Loucy (cell line): ENCODE measurements at regions not wholly inside any gene's neighbourhood (a gene's known extent, or its start where the extent isn't known, plus 50 kb on each side); places are given as distances from the start of the nearest gene placed in this dataset.

Experiments
- H2AFZ ChIP-seq: fragments of 200-600 bp; sonication (generic); 2 replicates; pipeline ENCODE4 v1.6.0; 2016; ENCODE audit warnings: antibody characterized with exemption, mild to moderate bottlenecking, low read length, moderate library complexity
- H3F3A ChIP-seq: fragments of 200-600 bp; 2 replicates; pipeline ENCODE4 v1.6.0; 2016; ENCODE audit warnings: antibody characterized with exemption, low read depth, mild to moderate bottlenecking
- H3K27me3 ChIP-seq: fragments of 200-600 bp; sonication (generic); 2 replicates; pipeline ENCODE4 v1.6.1; 2014; ENCODE audit warnings: low read length, mild to moderate bottlenecking; ENCODE audit not compliant: insufficient read depth, poor library complexity, severe bottlenecking
- H3K36me3 ChIP-seq: fragments of 200-600 bp; sonication (generic); 2 replicates; pipeline ENCODE4 v1.6.1; 2016; ENCODE audit warnings: low read length; ENCODE audit not compliant: insufficient read depth
- H3K4me1 ChIP-seq: fragments of 200-600 bp; sonication (generic); 2 replicates; pipeline ENCODE4 v1.5.1; 2014; ENCODE audit warnings: low read length, mild to moderate bottlenecking; ENCODE audit not compliant: insufficient read depth, poor library complexity, severe bottlenecking
- H3K4me2 ChIP-seq: fragments of 200-600 bp; sonication (generic); 2 replicates; pipeline ENCODE4 v1.6.0; 2014; ENCODE audit warnings: antibody characterized with exemption, low read length, low read depth, mild to moderate bottlenecking; ENCODE audit not compliant: poor library complexity, severe bottlenecking
- H3K4me3 ChIP-seq: fragments of 200-600 bp; sonication (generic); 2 replicates; pipeline ENCODE4 v1.5.1; 2014; ENCODE audit warnings: low read length, mild to moderate bottlenecking, mixed read lengths; ENCODE audit not compliant: poor library complexity, severe bottlenecking
- H3K79me2 ChIP-seq: fragments of 200-600 bp; sonication (generic); 2 replicates; pipeline ENCODE4 v1.6.1; 2014; ENCODE audit warnings: low read length; ENCODE audit not compliant: insufficient read depth
- H3K9ac ChIP-seq: fragments of 200-600 bp; sonication (generic); 2 replicates; pipeline ENCODE4 v1.6.0; 2014; ENCODE audit warnings: mild to moderate bottlenecking, low read depth, low read length, moderate library complexity; ENCODE audit not compliant: poor library complexity, severe bottlenecking
- H3K9me2 ChIP-seq: fragments of 200-600 bp; sonication (generic); replicated peaks from 2 replicates; pipeline ENCODE4 v1.6.1; 2016; ENCODE audit warnings: low read depth, low read length, mixed read lengths
- H3K9me3 ChIP-seq: fragments of 200-600 bp; sonication (generic); 2 replicates; pipeline ENCODE4 v1.6.1; 2014; ENCODE audit warnings: mild to moderate bottlenecking, antibody characterized with exemption, low read length, low read depth; ENCODE audit not compliant: insufficient read depth
- H4K20me1 ChIP-seq: fragments of 200-600 bp; sonication (generic); 2 replicates; pipeline ENCODE4 v1.6.0; 2014; ENCODE audit warnings: antibody characterized with exemption, low read length, mild to moderate bottlenecking; ENCODE audit not compliant: insufficient read depth, poor library complexity, severe bottlenecking
- EZH2phosphoT487 ChIP-seq: fragments of 200-600 bp; IDR thresholded peaks from 2 replicates; pipeline ENCODE4 v1.6.1; 2018; ENCODE audit warnings: antibody characterized with exemption, mild to moderate bottlenecking, moderate library complexity, borderline replicate concordance
- TF ChIP-seq, protein P1 (sequence below): fragments of 200-600 bp; sonication (generic); conservative IDR thresholded peaks from 2 replicates; pipeline ENCODE4 v1.5.1; 2014; ENCODE audit warnings: mild to moderate bottlenecking, antibody characterized with exemption, low read length

DNA sequence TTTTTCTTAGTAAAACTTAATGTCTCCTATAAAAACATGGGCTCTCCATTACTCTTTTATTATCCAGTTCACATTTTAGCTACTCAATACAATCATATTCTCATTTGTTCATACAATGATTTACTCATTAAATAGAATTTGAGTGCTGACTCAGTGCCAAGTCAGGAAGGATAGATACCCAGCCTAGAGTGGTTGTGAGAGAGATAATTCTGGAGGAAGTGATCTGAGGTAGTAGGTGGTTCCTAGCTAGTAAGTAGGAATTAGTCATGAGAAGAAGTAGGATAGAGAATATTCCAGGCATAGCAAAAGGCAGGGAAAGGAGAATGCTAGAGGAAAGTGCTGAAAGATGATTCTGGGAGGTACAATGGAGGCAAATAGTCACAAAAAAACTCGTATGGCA, 133.5 kb upstream of the MBL2 start:
- H2AFZ ChIP-seq = no peak overlapping the region
- no peak overlapping the region for H3K4me3 ChIP-seq
- TF ChIP-seq EZH2phosphoT487 = no peak
- TF ChIP-seq, protein P1, sequence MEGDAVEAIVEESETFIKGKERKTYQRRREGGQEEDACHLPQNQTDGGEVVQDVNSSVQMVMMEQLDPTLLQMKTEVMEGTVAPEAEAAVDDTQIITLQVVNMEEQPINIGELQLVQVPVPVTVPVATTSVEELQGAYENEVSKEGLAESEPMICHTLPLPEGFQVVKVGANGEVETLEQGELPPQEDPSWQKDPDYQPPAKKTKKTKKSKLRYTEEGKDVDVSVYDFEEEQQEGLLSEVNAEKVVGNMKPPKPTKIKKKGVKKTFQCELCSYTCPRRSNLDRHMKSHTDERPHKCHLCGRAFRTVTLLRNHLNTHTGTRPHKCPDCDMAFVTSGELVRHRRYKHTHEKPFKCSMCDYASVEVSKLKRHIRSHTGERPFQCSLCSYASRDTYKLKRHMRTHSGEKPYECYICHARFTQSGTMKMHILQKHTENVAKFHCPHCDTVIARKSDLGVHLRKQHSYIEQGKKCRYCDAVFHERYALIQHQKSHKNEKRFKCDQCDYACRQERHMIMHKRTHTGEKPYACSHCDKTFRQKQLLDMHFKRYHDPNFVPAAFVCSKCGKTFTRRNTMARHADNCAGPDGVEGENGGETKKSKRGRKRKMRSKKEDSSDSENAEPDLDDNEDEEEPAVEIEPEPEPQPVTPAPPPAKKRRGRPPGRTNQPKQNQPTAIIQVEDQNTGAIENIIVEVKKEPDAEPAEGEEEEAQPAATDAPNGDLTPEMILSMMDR = no peak
- no peaks in the 10 kb centered on the region for H3K9me3 ChIP-seq
- H3F3A ChIP-seq = no peaks in the 10 kb centered on the region
- H3K9me2 ChIP-seq = no peaks in the 10 kb centered on the region
- no peaks in the 10 kb centered on the region for H3K27me3 ChIP-seq
- H3K36me3 ChIP-seq = no peaks in the 10 kb centered on the region
- no peaks in the 10 kb centered on the region for H3K4me1 ChIP-seq
- H3K79me2 ChIP-seq = no peaks in the 10 kb centered on the region
- no peaks in the 10 kb centered on the region for H4K20me1 ChIP-seq
- H3K4me2 ChIP-seq = no peak overlapping the region
- H3K9ac ChIP-seq = no peak overlapping the region

DNA sequence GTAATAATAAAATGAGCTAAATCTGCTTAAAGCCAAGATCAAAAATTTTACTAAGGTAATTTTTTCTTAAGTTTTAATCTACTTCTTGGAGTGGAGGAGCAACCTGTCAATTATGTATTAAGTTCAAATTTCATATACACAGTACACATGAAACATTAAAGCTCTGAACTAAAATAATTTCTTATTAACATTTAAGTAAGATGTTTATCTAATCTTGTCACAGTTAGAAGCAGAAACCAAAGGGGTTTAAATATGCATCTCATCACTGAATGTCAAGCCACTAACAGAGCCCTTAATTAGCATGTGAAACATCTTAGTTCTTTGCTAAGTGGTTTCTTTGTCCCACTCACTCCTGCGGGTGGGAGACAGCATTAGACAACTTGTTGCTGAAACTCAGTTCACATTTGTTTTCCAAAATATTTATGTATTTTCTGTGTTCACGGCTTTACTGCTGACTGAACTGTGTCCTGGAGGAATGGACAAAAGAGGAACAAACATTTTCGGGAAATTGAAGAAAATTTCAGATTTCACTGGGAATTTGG, 130.9 kb upstream of the MBL2 start:
- Histone ChIP-seq H3K36me3 (no peaks in the 10 kb centered on the region), H3K4me3 (no peak overlapping the region), H3F3A (no peaks in the 10 kb centered on the region), H3K9me3 (no peaks in the 10 kb centered on the region), H3K27me3 (peaks cover under 1% of the 10 kb centered on the region), H4K20me1 (no peaks in the 10 kb centered on the region), H2AFZ (no peak overlapping the region), H3K4me2 (no peak overlapping the region), H3K79me2 (no peaks in the 10 kb centered on the region), H3K4me1 (no peaks in the 10 kb centered on the region), H3K9me2 (no peaks in the 10 kb centered on the region), H3K9ac (no peak overlapping the region)
- TF ChIP-seq EZH2phosphoT487 = no peak
- TF ChIP-seq, protein P1 = no peak

DNA sequence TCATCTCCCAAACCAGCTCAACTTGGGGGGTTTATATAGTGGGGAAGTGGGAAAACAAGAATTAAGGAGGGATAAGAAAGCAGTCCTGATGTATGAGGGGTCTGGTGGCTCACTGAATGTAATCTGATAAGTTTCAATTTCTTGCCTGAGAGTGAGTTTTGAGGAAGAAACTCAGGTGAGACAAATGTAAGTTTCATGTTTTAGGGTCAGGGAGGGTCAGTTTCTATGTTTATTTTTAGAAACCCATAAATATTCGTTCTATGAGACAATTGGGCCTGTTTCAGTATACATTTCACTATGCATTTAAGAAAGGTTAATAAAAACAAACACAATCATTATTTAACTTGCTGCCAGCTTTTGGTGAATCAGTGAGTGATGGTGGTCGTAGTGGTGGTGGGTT, 128.0 kb upstream of the MBL2 start:
- TF ChIP-seq EZH2phosphoT487 = no peak
- TF ChIP-seq, protein P1 = no peak
- H3K9me3 ChIP-seq = no peaks in the 10 kb centered on the region
- H3K9me2 ChIP-seq = no peaks in the 10 kb centered on the region
- H3K36me3 ChIP-seq = no peaks in the 10 kb centered on the region
- no peak overlapping the region for H3K9ac ChIP-seq
- no peak overlapping the region for H2AFZ ChIP-seq
- H3K79me2 ChIP-seq = no peaks in the 10 kb centered on the region
- no peaks in the 10 kb centered on the region for H4K20me1 ChIP-seq
- no peak overlapping the region for H3K4me2 ChIP-seq
- H3K27me3 ChIP-seq = peaks cover 3% of the 10 kb centered on the region
- H3K4me3 ChIP-seq = no peak overlapping the region
- H3K4me1 ChIP-seq = no peaks in the 10 kb centered on the region
- no peaks in the 10 kb centered on the region for H3F3A ChIP-seq
